OCI-LY7 (cell line): ENCODE measurements at regions not wholly inside any gene's neighbourhood (a gene's known extent, or its start where the extent isn't known, plus 50 kb on each side); places are given as distances from the start of the nearest gene placed in this dataset.
A peak's percentile ranks its signal among the peaks of the same experiment; 100 is the strongest.

Source experiments
- BruUV-seq: library from RNA; stranded (reverse); fragments of 400-500 nt; replicated peaks from 2 replicates; lab custom pipeline; 2021; lab: Mats Ljungman, UMichigan
- CTCF ChIA-PET: fragments of 300-600 bp; sonication (Branson Sonifier 250); formaldehyde crosslinking; loops from one replicate; lab custom pipeline; 2022; ENCODE audit warnings: antibody characterized with exemption; ENCODE audit not compliant: unreplicated experiment; lab: Charles Lee
- POLR2A ChIA-PET: fragments of 300-600 bp; sonication (Branson Sonifier 250); formaldehyde crosslinking; loops from one replicate; lab custom pipeline; 2022; ENCODE audit warnings: antibody characterized with exemption; lab: Charles Lee
- DNase-seq: peaks from one replicate; pipeline ENCODE4 v3.0.0-alpha.2; 2015; ENCODE audit warnings: low spot score
- H2AFZ ChIP-seq: fragments of 200-600 bp; sonication (generic), shearing (Covaris generic); 2 replicates; pipeline ENCODE4 v1.6.1; 2014; ENCODE audit warnings: mild to moderate bottlenecking, antibody characterized with exemption, low read length, moderate library complexity
- H3K27ac ChIP-seq: fragments of 200-600 bp; sonication (generic); 2 replicates; pipeline ENCODE4 v1.5.1; 2014; ENCODE audit warnings: mixed run types, low read depth, mild to moderate bottlenecking, moderate library complexity, low read length, inconsistent platforms; ENCODE audit not compliant: poor library complexity, severe bottlenecking
- H3K36me3 ChIP-seq: fragments of 200-600 bp; sonication (generic); 2 replicates; pipeline ENCODE4 v1.6.1; 2014; ENCODE audit warnings: mild to moderate bottlenecking, antibody characterized with exemption, low read length, moderate library complexity, mixed read lengths; ENCODE audit not compliant: insufficient read depth
- H3K4me1 ChIP-seq: fragments of 200-600 bp; sonication (generic); 2 replicates; pipeline ENCODE4 v1.5.1; 2014; ENCODE audit warnings: mild to moderate bottlenecking, low read length; ENCODE audit not compliant: insufficient read depth, poor library complexity, severe bottlenecking
- H3K4me2 ChIP-seq: fragments of 200-600 bp; sonication (generic); 2 replicates; pipeline ENCODE4 v1.6.1; 2014; ENCODE audit warnings: mild to moderate bottlenecking, low read length
- H3K4me3 ChIP-seq: fragments of 200-600 bp; sonication (generic); 2 replicates; pipeline ENCODE4 v1.5.1; 2014; ENCODE audit warnings: mild to moderate bottlenecking, low read depth, low read length; ENCODE audit not compliant: poor library complexity, severe bottlenecking
- H3K79me2 ChIP-seq: fragments of 200-600 bp; sonication (generic); 2 replicates; pipeline ENCODE4 v1.6.1; 2016; ENCODE audit warnings: low read depth, mild to moderate bottlenecking, low read length, moderate library complexity, mixed read lengths; ENCODE audit not compliant: insufficient read depth
- H3K9me2 ChIP-seq: fragments of 200-600 bp; sonication (generic); 2 replicates; pipeline ENCODE4 v1.6.1; 2016; ENCODE audit warnings: mild to moderate bottlenecking, low read length, mixed read lengths; ENCODE audit not compliant: insufficient read depth
- H3K9me3 ChIP-seq: fragments of 200-600 bp; sonication (generic); 2 replicates; pipeline ENCODE4 v1.6.1; 2014; ENCODE audit warnings: mild to moderate bottlenecking, mixed run types, low read length, mixed read lengths
- H4K20me1 ChIP-seq: fragments of 200-600 bp; sonication (generic); 2 replicates; pipeline ENCODE4 v1.6.1; 2014; ENCODE audit warnings: mild to moderate bottlenecking, antibody characterized with exemption, low read length, moderate library complexity, mixed read lengths; ENCODE audit not compliant: insufficient read depth
- EZH2phosphoT487 ChIP-seq: fragments of 200-600 bp; sonication (generic); IDR thresholded peaks from 2 replicates; pipeline ENCODE4 v1.6.1; 2018; ENCODE audit warnings: low read depth, borderline replicate concordance, mild to moderate bottlenecking, mixed run types, antibody characterized with exemption, low read length, moderate library complexity, mixed read lengths
- intact Hi-C: fragments of 100-400 bp; cut with micrococcal nuclease; formaldehyde crosslinking; loops from one replicate; pipeline ENCODE4 v1.10.0; 2022; ENCODE audit not compliant: unreplicated experiment
- TF ChIP-seq, protein P1 (sequence below): fragments of 200-600 bp; sonication (generic); conservative IDR thresholded peaks from 2 replicates; pipeline ENCODE4 v1.5.1; 2014; ENCODE audit warnings: mild to moderate bottlenecking, antibody characterized with exemption, low read length, moderate library complexity, mixed read lengths

DNA sequence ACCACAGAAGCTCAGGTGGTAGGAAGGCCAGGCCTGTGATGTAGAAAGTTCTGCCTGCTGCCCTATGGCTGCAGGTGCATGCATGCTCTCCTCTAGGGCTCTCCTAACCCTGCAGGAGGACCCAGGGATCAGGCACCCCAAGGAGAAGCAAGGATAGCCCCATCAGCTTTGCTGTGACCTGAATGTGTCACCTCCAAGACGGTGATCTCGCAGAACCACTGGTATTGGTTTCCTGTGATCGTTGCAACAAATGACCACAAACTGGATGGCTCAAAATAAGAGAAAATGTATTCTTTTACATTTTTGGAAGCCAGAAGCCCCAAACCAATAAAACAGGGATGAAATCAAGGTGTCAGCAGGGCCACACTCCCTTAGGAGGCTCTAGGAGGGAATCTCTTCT is 327.3 kb downstream of the BCL11A start:
- no peak for TF ChIP-seq EZH2phosphoT487
- TF ChIP-seq, protein P1, sequence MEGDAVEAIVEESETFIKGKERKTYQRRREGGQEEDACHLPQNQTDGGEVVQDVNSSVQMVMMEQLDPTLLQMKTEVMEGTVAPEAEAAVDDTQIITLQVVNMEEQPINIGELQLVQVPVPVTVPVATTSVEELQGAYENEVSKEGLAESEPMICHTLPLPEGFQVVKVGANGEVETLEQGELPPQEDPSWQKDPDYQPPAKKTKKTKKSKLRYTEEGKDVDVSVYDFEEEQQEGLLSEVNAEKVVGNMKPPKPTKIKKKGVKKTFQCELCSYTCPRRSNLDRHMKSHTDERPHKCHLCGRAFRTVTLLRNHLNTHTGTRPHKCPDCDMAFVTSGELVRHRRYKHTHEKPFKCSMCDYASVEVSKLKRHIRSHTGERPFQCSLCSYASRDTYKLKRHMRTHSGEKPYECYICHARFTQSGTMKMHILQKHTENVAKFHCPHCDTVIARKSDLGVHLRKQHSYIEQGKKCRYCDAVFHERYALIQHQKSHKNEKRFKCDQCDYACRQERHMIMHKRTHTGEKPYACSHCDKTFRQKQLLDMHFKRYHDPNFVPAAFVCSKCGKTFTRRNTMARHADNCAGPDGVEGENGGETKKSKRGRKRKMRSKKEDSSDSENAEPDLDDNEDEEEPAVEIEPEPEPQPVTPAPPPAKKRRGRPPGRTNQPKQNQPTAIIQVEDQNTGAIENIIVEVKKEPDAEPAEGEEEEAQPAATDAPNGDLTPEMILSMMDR, result no peak
- CTCF ChIA-PET, result no interaction called here
- Histone ChIP-seq H3K27ac (no peak overlapping the region), H2AFZ (no peak overlapping the region), H3K9me2 (no peaks in the 10 kb centered on the region), H4K20me1 (no peaks in the 10 kb centered on the region), H3K4me3 (no peak overlapping the region), H3K36me3 (no peaks in the 10 kb centered on the region; the same call in 1 of the 2 replicates), H3K9me3 (peaks cover 4% of the 10 kb centered on the region; the same call in 1 of the 2 replicates), H3K4me1 (peaks cover 12% of the 10 kb centered on the region), H3K79me2 (no peaks in the 10 kb centered on the region), H3K4me2 (no peak overlapping the region)
- intact Hi-C loops, result no loop called here
- DNase-seq, result no peak
- POLR2A ChIA-PET, result no interaction called here
- no TSS peak for BruUV-seq

DNA sequence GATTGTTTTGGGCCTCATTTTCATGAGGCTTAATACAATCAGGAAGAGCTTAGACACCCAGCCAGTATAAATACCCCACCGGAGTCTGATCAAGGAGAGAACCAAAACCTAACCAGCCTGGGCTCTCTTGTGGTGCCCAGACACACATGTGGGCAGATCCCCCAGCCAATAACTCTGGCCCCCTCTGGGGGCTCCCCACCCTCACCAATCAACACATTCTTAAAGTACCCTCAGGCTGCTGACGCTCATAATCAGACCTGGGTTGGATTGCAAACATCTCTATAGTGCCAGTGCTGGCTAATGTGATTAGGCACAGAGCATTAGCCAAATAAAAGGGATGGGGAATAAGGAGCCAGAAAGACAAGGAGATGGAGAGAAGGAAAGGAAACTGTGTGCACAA is 329.6 kb downstream of the BCL11A start:
- H3K4me3 ChIP-seq, result no peak overlapping the region
- no peak for TF ChIP-seq EZH2phosphoT487
- TF ChIP-seq, protein P1, result 0 out of 2 replicates have a peak, but pooled peaks have one; percentile 10
- no TSS peak for BruUV-seq
- DNase-seq, result no peak
- no peaks in the 10 kb centered on the region for H3K9me3 ChIP-seq
- H3K4me1 ChIP-seq, result no peaks in the 10 kb centered on the region
- H4K20me1 ChIP-seq, result no peaks in the 10 kb centered on the region
- ChIA-PET POLR2A (interaction anchor here (0.6 to 1.4 kb wide), 3 partner anchors 55 to 334 kb away, joined by 3 read pairs; no protein-coding TSS in a partner anchor), CTCF (no interaction called here)
- intact Hi-C loops, result no loop called here
- no peak overlapping the region for H3K4me2 ChIP-seq
- H3K36me3 ChIP-seq, result no peaks in the 10 kb centered on the region
- no peaks in the 10 kb centered on the region for H3K9me2 ChIP-seq
- no peak overlapping the region for H2AFZ ChIP-seq
- H3K27ac ChIP-seq, result no peak overlapping the region
- no peaks in the 10 kb centered on the region for H3K79me2 ChIP-seq

DNA sequence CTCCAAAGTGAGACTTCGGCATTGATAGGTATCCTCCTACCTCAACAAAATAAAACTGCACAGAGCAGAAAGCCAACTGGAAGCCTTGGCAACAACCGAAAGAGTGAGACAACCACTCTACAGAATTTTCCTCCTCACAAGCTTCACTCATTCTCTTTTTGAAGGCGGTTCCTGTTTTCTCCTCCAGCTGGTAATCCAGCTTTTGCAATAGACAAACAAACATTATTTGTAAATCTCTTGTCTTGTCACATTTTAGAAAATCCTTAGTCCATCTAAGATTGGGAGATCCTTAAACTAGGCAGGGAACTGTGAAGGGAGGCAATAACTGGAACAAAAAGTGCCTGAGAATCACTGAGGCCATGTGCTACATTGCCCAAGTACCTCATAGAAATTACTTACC is 332.4 kb downstream of the BCL11A start:
- intact Hi-C loops, result no loop called here
- Histone ChIP-seq H3K9me3 (no peaks in the 10 kb centered on the region), H3K4me1 (no peaks in the 10 kb centered on the region), H3K79me2 (no peaks in the 10 kb centered on the region), H4K20me1 (no peaks in the 10 kb centered on the region), H3K4me2 (no peak overlapping the region), H3K36me3 (no peaks in the 10 kb centered on the region), H3K4me3 (no peak overlapping the region), H3K27ac (no peak overlapping the region), H3K9me2 (no peaks in the 10 kb centered on the region), H2AFZ (no peak overlapping the region)
- ChIA-PET POLR2A (interaction anchor here (0.6 kb wide), 1 partner anchor 329 kb away, joined by 3 read pairs; no protein-coding TSS in a partner anchor), CTCF (no interaction called here)
- BruUV-seq, result no TSS peak
- TF ChIP-seq, protein P1, result no peak
- no peak for TF ChIP-seq EZH2phosphoT487
- DNase-seq, result no peak
